Keratinocyte (primary cell): ENCODE measurements at regions not wholly inside any gene's neighbourhood (a gene's known extent, or its start where the extent isn't known, plus 50 kb on each side); places are given as distances from the start of the nearest gene placed in this dataset.

Experiments used
- CTCF ChIP-seq, 3 experiments: IDR thresholded peaks in 1 of 3; conservative IDR thresholded peaks in 1 of 3; optimal IDR thresholded peaks in 1 of 3; 2 replicates in 2 of 3; 3 replicates in 1 of 3; pipeline versions ENCODE3 to v1.5.1; 2011; ENCODE audit warnings: low read length in 3 of 3, mild to moderate bottlenecking in 3 of 3, moderate library complexity in 2 of 3, control low read depth in 1 of 3, inconsistent platforms in 1 of 3; ENCODE audit not compliant: insufficient read depth in 2 of 3; ENCODE audit errors: extremely low read depth in 1 of 3
- EZH2 ChIP-seq: IDR thresholded peaks from one replicate; pipeline ENCODE4 v1.6.1; 2012; ENCODE audit warnings: inconsistent platforms, mild to moderate bottlenecking, low read length, moderate library complexity

DNA sequence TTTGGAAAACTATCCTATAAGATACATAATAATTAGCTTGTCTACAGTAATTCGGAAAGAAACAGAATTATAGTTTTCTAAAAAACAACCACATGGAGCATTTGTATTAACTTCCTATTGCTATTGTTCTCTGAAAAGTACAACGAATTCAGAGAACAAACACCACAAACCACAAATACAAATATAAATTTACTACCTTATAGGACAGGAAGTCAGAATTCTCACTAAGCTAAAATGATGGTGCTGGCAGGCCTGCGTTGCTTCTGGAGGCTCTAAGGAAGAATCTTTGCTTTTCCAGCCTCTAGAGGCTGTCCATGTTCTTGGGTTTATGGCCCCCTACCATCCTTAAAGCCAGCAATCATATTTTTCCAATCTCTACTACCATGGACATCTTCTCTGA lies 173.6 kb upstream of the TCF21 start:
- TF ChIP-seq CTCF (optimal IDR thresholded peaks at IDR 0.05 in 1 of 3, IDR thresholded peaks at IDR 0.05 in 1 of 3, conservative IDR thresholded peaks at IDR 0.05 in 1 of 3; ENCODE audit: extremely low read depth in 1 of 3, insufficient read depth in 2 of 3, low read length in 3 of 3) (no peak), EZH2 (no peak)
